ENCODE measurements at regions not wholly inside any gene's neighbourhood (a gene's known extent, or its start where the extent isn't known, plus 50 kb on each side); places are given as distances from the start of the nearest gene placed in this dataset.

- no peak overlapping the region for H3K4me2 ChIP-seq (ENCODE audit: insufficient read depth, low read length)
- H3K4me1 ChIP-seq (ENCODE audit: insufficient read depth, low read length) = no peaks in the 10 kb centered on the region
- no peaks in the 10 kb centered on the region for H3K36me3 ChIP-seq (ENCODE audit: insufficient read depth, low read length)
- no peak for ATAC-seq (ENCODE audit: insufficient read depth, low read depth)
- no peak for DNase-seq
- no peak overlapping the region for H3K4me3 ChIP-seq (ENCODE audit: low read depth in 1 of 2, low read length in 2 of 2)
- H2AFZ ChIP-seq (ENCODE audit: low read depth, low read length) = no peak overlapping the region
- H3K9me3 ChIP-seq (ENCODE audit: insufficient read depth, low read length, severe bottlenecking) = no peaks in the 10 kb centered on the region
- H4K20me1 ChIP-seq (ENCODE audit: insufficient read depth, low read length) = no peaks in the 10 kb centered on the region
- no peaks in the 10 kb centered on the region for H3K27me3 ChIP-seq (ENCODE audit: insufficient read depth, low read length, poor library complexity)
- TF ChIP-seq EZH2 (IDR thresholded peaks at IDR 0.05; ENCODE audit: borderline replicate concordance, low read depth, low read length, severe bottlenecking) (no peak), CTCF (IDR thresholded peaks at IDR 0.05; ENCODE audit: borderline replicate concordance, extremely low read depth, low read length, poor library complexity, severe bottlenecking) (no peak)
- no peak overlapping the region for H3K27ac ChIP-seq (ENCODE audit: low read length)
- no peaks in the 10 kb centered on the region for H3K79me2 ChIP-seq (ENCODE audit: insufficient read depth, low read length)
- no peak overlapping the region for H3K9ac ChIP-seq (ENCODE audit: low read depth, low read length)
These were observed 56.6 kb upstream of the SCOC start for GRCh38 chr4:140316799-140317198.

- Histone ChIP-seq H3K27ac (ENCODE audit: low read length) (no peak overlapping the region), H4K20me1 (ENCODE audit: insufficient read depth, low read length) (no peaks in the 10 kb centered on the region), H3K9ac (ENCODE audit: low read depth, low read length) (no peak overlapping the region), H3K4me2 (ENCODE audit: insufficient read depth, low read length) (no peak overlapping the region), H2AFZ (ENCODE audit: low read depth, low read length) (no peak overlapping the region), H3K36me3 (ENCODE audit: insufficient read depth, low read length) (no peaks in the 10 kb centered on the region), H3K4me3 (ENCODE audit: low read depth in 1 of 2, low read length in 2 of 2) (no peak overlapping the region), H3K4me1 (ENCODE audit: insufficient read depth, low read length) (no peaks in the 10 kb centered on the region), H3K9me3 (ENCODE audit: insufficient read depth, low read length, severe bottlenecking) (no peaks in the 10 kb centered on the region), H3K27me3 (ENCODE audit: insufficient read depth, low read length, poor library complexity) (no peaks in the 10 kb centered on the region), H3K79me2 (ENCODE audit: insufficient read depth, low read length) (no peaks in the 10 kb centered on the region)
- DNase-seq (no peak), ATAC-seq (ENCODE audit: insufficient read depth, low read depth) (no peak)
- no peak for TF ChIP-seq EZH2 (IDR thresholded peaks at IDR 0.05; ENCODE audit: borderline replicate concordance, low read depth, low read length, severe bottlenecking)
- no peak for TF ChIP-seq CTCF (IDR thresholded peaks at IDR 0.05; ENCODE audit: borderline replicate concordance, extremely low read depth, low read length, poor library complexity, severe bottlenecking)
These were observed 57.5 kb upstream of the SCOC start for GRCh38 chr4:140315970-140316369.

GRCh38 chr4:140315438-140315837, 58.0 kb upstream of the SCOC start:
- Histone ChIP-seq H2AFZ (ENCODE audit: low read depth, low read length) (no peak overlapping the region), H3K79me2 (ENCODE audit: insufficient read depth, low read length) (no peaks in the 10 kb centered on the region), H3K4me3 (ENCODE audit: low read depth in 1 of 2, low read length in 2 of 2) (no peak overlapping the region), H3K36me3 (ENCODE audit: insufficient read depth, low read length) (no peaks in the 10 kb centered on the region), H3K4me2 (ENCODE audit: insufficient read depth, low read length) (no peak overlapping the region), H4K20me1 (ENCODE audit: insufficient read depth, low read length) (no peaks in the 10 kb centered on the region), H3K27me3 (ENCODE audit: insufficient read depth, low read length, poor library complexity) (no peaks in the 10 kb centered on the region), H3K27ac (ENCODE audit: low read length) (no peak overlapping the region), H3K9me3 (ENCODE audit: insufficient read depth, low read length, severe bottlenecking) (no peaks in the 10 kb centered on the region), H3K4me1 (ENCODE audit: insufficient read depth, low read length) (no peaks in the 10 kb centered on the region), H3K9ac (ENCODE audit: low read depth, low read length) (no peak overlapping the region)
- TF ChIP-seq CTCF (IDR thresholded peaks at IDR 0.05; ENCODE audit: borderline replicate concordance, extremely low read depth, low read length, poor library complexity, severe bottlenecking) (no peak), EZH2 (IDR thresholded peaks at IDR 0.05; ENCODE audit: borderline replicate concordance, low read depth, low read length, severe bottlenecking) (no peak)
- ATAC-seq (ENCODE audit: insufficient read depth, low read depth) (no peak), DNase-seq (no peak)

- ATAC-seq (ENCODE audit: insufficient read depth, low read depth) (no peak), DNase-seq (no peak)
- Histone ChIP-seq H3K4me1 (ENCODE audit: insufficient read depth, low read length) (no peaks in the 10 kb centered on the region), H4K20me1 (ENCODE audit: insufficient read depth, low read length) (no peaks in the 10 kb centered on the region), H3K36me3 (ENCODE audit: insufficient read depth, low read length) (no peaks in the 10 kb centered on the region), H3K4me3 (ENCODE audit: low read depth in 1 of 2, low read length in 2 of 2) (no peak overlapping the region), H3K9me3 (ENCODE audit: insufficient read depth, low read length, severe bottlenecking) (no peaks in the 10 kb centered on the region), H2AFZ (ENCODE audit: low read depth, low read length) (no peak overlapping the region), H3K9ac (ENCODE audit: low read depth, low read length) (no peak overlapping the region), H3K27me3 (ENCODE audit: insufficient read depth, low read length, poor library complexity) (no peaks in the 10 kb centered on the region), H3K79me2 (ENCODE audit: insufficient read depth, low read length) (no peaks in the 10 kb centered on the region), H3K27ac (ENCODE audit: low read length) (no peak overlapping the region), H3K4me2 (ENCODE audit: insufficient read depth, low read length) (no peak overlapping the region)
- TF ChIP-seq CTCF (IDR thresholded peaks at IDR 0.05; ENCODE audit: borderline replicate concordance, extremely low read depth, low read length, poor library complexity, severe bottlenecking) (no peak), EZH2 (IDR thresholded peaks at IDR 0.05; ENCODE audit: borderline replicate concordance, low read depth, low read length, severe bottlenecking) (no peak)
These were observed 58.4 kb upstream of the SCOC start for GRCh38 chr4:140315019-140315418.
